BJ (cell line): ENCODE measurements at regions not wholly inside any gene's neighbourhood (a gene's known extent, or its start where the extent isn't known, plus 50 kb on each side); places are given as distances from the start of the nearest gene placed in this dataset.

ENCODE experiments used
- CTCF ChIA-PET: fragments of 350-600 bp; formaldehyde crosslinking; extraction: SDS; loops from one replicate; lab custom pipeline; 2021; ENCODE audit warnings: antibody characterized with exemption, inconsistent platforms; lab: Yijun Ruan, JAX
- POLR2A ChIA-PET: fragments of 300-600 bp; sonication (Branson Sonifier 250); formaldehyde crosslinking; extraction: SDS; loops from one replicate; lab custom pipeline; 2021; ENCODE audit warnings: antibody characterized with exemption; lab: Charles Lee
- DNase-seq: peaks from one replicate; pipeline ENCODE4 v3.0.0-alpha.2; 2011; ENCODE audit warnings: low read depth
- H3K27me3 ChIP-seq: 2 replicates; pipeline ENCODE4 v1.6.0; 2011; ENCODE audit warnings: low read length; ENCODE audit not compliant: control insufficient read depth, insufficient read depth
- H3K36me3 ChIP-seq: 2 replicates; pipeline ENCODE4 v1.5.1; 2011; ENCODE audit warnings: low read length; ENCODE audit not compliant: control insufficient read depth, insufficient read depth
- H3K4me3 ChIP-seq: 2 replicates; pipeline ENCODE4 v1.5.1; 2011; ENCODE audit warnings: low read depth, mild to moderate bottlenecking, control low read depth, low read length
- TF ChIP-seq, protein P1 (sequence below): IDR thresholded peaks from 2 replicates; pipeline ENCODE4 v1.5.1; 2011; ENCODE audit warnings: low read depth, mild to moderate bottlenecking, control low read depth, inconsistent platforms, low read length, moderate library complexity; ENCODE audit not compliant: insufficient read depth

DNA sequence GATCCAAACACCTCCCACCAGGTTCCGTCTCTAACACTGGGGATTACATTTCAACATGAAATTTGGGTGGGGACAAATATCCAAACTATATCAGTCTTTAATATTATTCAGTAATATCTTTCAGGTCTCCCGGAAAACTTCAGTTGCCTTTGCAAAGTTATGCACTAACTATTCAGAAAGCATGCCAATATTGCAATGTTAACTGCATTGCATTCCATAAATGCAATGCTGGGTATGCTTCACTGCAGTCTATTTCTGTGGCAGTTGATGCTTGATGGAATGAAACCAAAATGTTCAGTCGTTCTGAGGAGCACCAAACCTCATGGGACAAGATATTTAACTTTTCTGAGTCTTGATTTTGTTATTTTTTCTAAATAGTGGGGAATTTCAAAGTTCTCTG lies 147.5 kb downstream of the SLC16A9 start:
- Histone ChIP-seq H3K4me3 (no peak overlapping the region), H3K36me3 (no peaks in the 10 kb centered on the region), H3K27me3 (no peaks in the 10 kb centered on the region)
- TF ChIP-seq, protein P1, sequence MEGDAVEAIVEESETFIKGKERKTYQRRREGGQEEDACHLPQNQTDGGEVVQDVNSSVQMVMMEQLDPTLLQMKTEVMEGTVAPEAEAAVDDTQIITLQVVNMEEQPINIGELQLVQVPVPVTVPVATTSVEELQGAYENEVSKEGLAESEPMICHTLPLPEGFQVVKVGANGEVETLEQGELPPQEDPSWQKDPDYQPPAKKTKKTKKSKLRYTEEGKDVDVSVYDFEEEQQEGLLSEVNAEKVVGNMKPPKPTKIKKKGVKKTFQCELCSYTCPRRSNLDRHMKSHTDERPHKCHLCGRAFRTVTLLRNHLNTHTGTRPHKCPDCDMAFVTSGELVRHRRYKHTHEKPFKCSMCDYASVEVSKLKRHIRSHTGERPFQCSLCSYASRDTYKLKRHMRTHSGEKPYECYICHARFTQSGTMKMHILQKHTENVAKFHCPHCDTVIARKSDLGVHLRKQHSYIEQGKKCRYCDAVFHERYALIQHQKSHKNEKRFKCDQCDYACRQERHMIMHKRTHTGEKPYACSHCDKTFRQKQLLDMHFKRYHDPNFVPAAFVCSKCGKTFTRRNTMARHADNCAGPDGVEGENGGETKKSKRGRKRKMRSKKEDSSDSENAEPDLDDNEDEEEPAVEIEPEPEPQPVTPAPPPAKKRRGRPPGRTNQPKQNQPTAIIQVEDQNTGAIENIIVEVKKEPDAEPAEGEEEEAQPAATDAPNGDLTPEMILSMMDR = no peak
- no peak for DNase-seq
- POLR2A ChIA-PET = no interaction called here
- CTCF ChIA-PET = interaction anchor here (0.6 kb wide), 1 partner anchor 1279 kb away, joined by 3 read pairs; no protein-coding TSS in a partner anchor

DNA sequence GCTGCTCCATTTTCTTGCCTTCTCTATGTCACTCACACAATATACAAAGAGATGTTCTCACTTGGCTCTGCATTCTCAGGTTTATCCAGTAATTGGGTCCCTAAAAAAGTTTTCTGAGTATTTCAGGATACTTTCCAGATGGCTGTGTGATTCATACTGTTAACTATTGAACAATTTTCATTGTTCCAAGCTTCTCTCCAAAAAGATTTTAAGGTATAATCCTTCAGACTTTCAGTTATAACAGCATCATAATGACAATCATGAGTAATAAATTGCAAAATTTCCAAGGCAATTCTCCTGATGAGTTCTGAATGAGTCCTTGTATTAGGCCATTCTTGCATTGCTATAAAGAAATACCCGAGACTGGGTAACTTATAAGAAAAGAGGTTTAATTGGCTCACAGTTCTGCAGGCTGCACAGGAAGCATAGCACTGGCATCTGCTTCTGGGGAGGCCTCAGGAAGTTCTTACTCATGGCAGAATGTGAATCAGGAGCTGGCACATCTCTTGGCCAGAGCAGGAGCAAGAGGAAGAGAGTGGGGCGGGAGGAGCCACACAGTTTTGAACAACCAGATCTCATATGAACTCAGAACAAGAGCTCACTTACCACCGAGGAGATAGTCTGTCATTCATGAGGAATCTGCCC lies 148.1 kb downstream of the SLC16A9 start:
- ChIA-PET CTCF (interaction anchor here (0.6 kb wide), 1 partner anchor 1279 kb away, joined by 3 read pairs; no protein-coding TSS in a partner anchor), POLR2A (no interaction called here)
- Histone ChIP-seq H3K27me3 (no peaks in the 10 kb centered on the region), H3K4me3 (no peak overlapping the region), H3K36me3 (no peaks in the 10 kb centered on the region)
- DNase-seq = no peak
- TF ChIP-seq, protein P1 = no peak

DNA sequence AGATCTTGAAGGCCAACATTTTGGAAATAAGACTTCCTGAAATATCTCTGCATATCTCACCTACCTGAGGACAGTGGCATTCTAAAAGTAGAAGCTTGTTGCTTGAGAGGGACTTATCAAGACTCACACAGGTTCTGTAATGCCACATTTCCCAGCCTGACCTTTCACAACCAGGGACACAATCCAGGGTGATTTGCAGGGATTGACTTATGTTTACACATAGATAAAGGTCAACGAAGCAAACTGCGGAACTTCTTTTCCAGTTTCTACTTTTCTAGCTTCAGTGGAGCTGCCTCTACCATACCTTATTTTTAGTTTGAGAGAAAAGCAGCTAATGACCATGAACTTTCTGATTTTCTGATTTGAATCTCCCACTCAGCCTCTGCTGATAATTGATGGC lies 148.7 kb downstream of the SLC16A9 start:
- Histone ChIP-seq H3K36me3 (no peaks in the 10 kb centered on the region), H3K4me3 (no peak overlapping the region), H3K27me3 (no peaks in the 10 kb centered on the region)
- CTCF ChIA-PET = interaction anchor here (0.5 kb wide), 1 partner anchor 25 kb away, joined by 3 read pairs; no protein-coding TSS in a partner anchor
- TF ChIP-seq, protein P1 = no peak
- POLR2A ChIA-PET = no interaction called here
- DNase-seq = no peak

DNA sequence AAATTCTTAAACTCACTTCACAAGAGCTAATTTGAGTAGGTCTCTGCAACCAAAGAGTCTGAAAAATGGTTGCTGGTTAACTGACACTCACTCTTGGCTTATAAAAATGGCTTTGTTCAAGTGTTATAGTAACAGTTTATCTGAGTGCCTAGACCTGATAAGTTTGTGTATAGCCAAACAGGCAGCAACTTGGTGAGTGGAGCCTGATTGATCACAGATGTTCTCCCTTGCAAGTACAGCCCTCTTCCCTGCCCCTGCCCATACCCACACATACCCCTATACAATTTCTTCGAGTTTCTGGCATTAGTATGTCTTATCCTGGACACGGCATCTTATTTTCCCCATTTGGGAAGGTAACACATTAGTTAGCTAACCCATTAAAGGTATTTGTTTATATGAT lies 149.5 kb downstream of the SLC16A9 start:
- Histone ChIP-seq H3K4me3 (no peak overlapping the region), H3K27me3 (no peaks in the 10 kb centered on the region), H3K36me3 (no peaks in the 10 kb centered on the region)
- TF ChIP-seq, protein P1 = no peak
- DNase-seq = no peak
- ChIA-PET CTCF (no interaction called here), POLR2A (no interaction called here)

DNA sequence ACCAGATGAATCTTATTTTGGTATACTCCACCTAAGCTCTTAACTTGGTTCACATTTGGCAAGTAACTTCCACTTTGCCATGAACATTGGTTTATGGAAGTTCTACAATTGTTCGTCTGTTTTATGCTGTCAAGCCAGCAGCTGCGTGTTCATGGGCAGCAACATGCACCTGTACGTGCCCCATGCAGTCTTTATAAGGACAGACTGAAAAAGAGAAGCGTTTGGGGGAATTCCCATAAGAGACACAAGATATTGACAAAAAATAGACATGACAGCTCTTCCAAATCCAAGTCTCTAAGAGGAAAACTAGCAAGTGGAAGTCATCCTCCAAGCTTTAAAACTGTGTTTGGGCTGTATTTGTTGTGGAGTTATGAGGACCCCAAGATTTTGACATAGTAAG lies 151.6 kb downstream of the SLC16A9 start:
- TF ChIP-seq, protein P1 = no peak
- H3K4me3 ChIP-seq = no peak overlapping the region
- no peaks in the 10 kb centered on the region for H3K36me3 ChIP-seq
- ChIA-PET POLR2A (no interaction called here), CTCF (no interaction called here)
- no peaks in the 10 kb centered on the region for H3K27me3 ChIP-seq
- no peak for DNase-seq
